Left ventricle myocardium inferior (tissue), 1 donor: ENCODE measurements at regions not wholly inside any gene's neighbourhood (a gene's known extent, or its start where the extent isn't known, plus 50 kb on each side); places are given as distances from the start of the nearest gene placed in this dataset.

Experiments used
- DNase-seq: peaks from one replicate; pipeline ENCODE4 v3.0.0-alpha.2; 2020
- H3K27ac ChIP-seq: fragments of 200-600 bp; replicated peaks from 2 replicates; pipeline ENCODE4 v1.8.0; 2021
- H3K27me3 ChIP-seq: fragments of 200-600 bp; 2 replicates; pipeline ENCODE4 v1.8.0; 2021; ENCODE audit warnings: low read depth
- H3K36me3 ChIP-seq: fragments of 200-600 bp; 2 replicates; pipeline ENCODE4 v1.8.0; 2021
- H3K4me1 ChIP-seq: fragments of 200-600 bp; 2 replicates; pipeline ENCODE4 v1.8.0; 2021
- H3K4me3 ChIP-seq: fragments of 200-600 bp; 2 replicates; pipeline ENCODE4 v1.8.0; 2021; ENCODE audit warnings: mild to moderate bottlenecking, moderate library complexity
- H3K9me3 ChIP-seq: fragments of 200-600 bp; replicated peaks from 2 replicates; pipeline ENCODE4 v1.8.0; 2021
- CTCF ChIP-seq: fragments of 200-600 bp; IDR thresholded peaks from 2 replicates; pipeline ENCODE4 v1.8.0; 2021; ENCODE audit warnings: antibody characterized with exemption, mild to moderate bottlenecking, borderline replicate concordance
- intact Hi-C: fragments of 100-400 bp; cut with micrococcal nuclease; formaldehyde crosslinking; loops from one replicate; pipeline ENCODE4 v1.11.0; 2022
- donor health status: DM: no; HTN: yes; CAD: no; lungs with severe emphysema.

- intact Hi-C loops, result no loop called here
- Histone ChIP-seq H3K27ac (no peak overlapping the region), H3K9me3 (peaks cover 15% of the 10 kb centered on the region), H3K36me3 (no peaks in the 10 kb centered on the region), H3K4me1 (no peaks in the 10 kb centered on the region), H3K27me3 (peaks cover 6% of the 10 kb centered on the region), H3K4me3 (no peak overlapping the region)
- no peak for DNase-seq
- TF ChIP-seq CTCF, result no peak
Observed at GRCh38 chr14:99095369-99095768, 176.6 kb downstream of the BCL11B start.

GRCh38 chr14:99098199-99098598, 173.8 kb downstream of the BCL11B start:
- TF ChIP-seq CTCF, result no peak
- Histone ChIP-seq H3K27ac (no peak overlapping the region), H3K4me1 (no peaks in the 10 kb centered on the region), H3K27me3 (peaks cover 9% of the 10 kb centered on the region), H3K4me3 (no peak overlapping the region), H3K36me3 (no peaks in the 10 kb centered on the region), H3K9me3 (no peaks in the 10 kb centered on the region)
- intact Hi-C loops, result no loop called here
- no peak for DNase-seq

- no peaks in the 10 kb centered on the region for H3K36me3 ChIP-seq
- no peaks in the 10 kb centered on the region for H3K4me1 ChIP-seq
- no peak overlapping the region for H3K27ac ChIP-seq
- no peak overlapping the region for H3K4me3 ChIP-seq
- no peak for TF ChIP-seq CTCF
- H3K9me3 ChIP-seq, result no peaks in the 10 kb centered on the region
- intact Hi-C loops, result no loop called here
- DNase-seq, result no peak
- peaks cover 12% of the 10 kb centered on the region for H3K27me3 ChIP-seq
Observed at GRCh38 chr14:99099051-99099787, 172.8 kb downstream of the BCL11B start.

- no peak for TF ChIP-seq CTCF
- Histone ChIP-seq H3K9me3 (peaks cover 9% of the 10 kb centered on the region), H3K36me3 (no peaks in the 10 kb centered on the region), H3K4me3 (no peak overlapping the region), H3K27ac (no peak overlapping the region), H3K4me1 (no peaks in the 10 kb centered on the region), H3K27me3 (peaks cover 16% of the 10 kb centered on the region)
- DNase-seq, result no peak
- intact Hi-C loops, result no loop called here
Observed at GRCh38 chr14:99100497-99101270, 171.3 kb downstream of the BCL11B start.

GRCh38 chr14:99101855-99102461, 170.0 kb downstream of the BCL11B start:
- intact Hi-C loops, result no loop called here
- no peak for TF ChIP-seq CTCF
- H3K4me3 ChIP-seq, result no peak overlapping the region
- no peaks in the 10 kb centered on the region for H3K4me1 ChIP-seq
- DNase-seq, result no peak
- H3K9me3 ChIP-seq, result peaks cover 21% of the 10 kb centered on the region
- peaks cover 18% of the 10 kb centered on the region for H3K27me3 ChIP-seq
- no peaks in the 10 kb centered on the region for H3K36me3 ChIP-seq
- H3K27ac ChIP-seq, result no peak overlapping the region
